ENCODE measurements at regions not wholly inside any gene's neighbourhood (a gene's known extent, or its start where the extent isn't known, plus 50 kb on each side); places are given as distances from the start of the nearest gene placed in this dataset.
"Not testable (repeated sequence)": the region's sequence is repeated elsewhere in the genome, so short reads cannot be mapped to it uniquely, and the experiment has no call there.

- in situ Hi-C loops (cut with HindIII; ENCODE audit: low sequenced_read_pairs); DNase-seq (ENCODE audit: low spot score): not testable (repeated sequence)
These were observed 705.1 kb downstream of the STPG2 start for GRCh38 chr4:97437998-97438705.

DNA sequence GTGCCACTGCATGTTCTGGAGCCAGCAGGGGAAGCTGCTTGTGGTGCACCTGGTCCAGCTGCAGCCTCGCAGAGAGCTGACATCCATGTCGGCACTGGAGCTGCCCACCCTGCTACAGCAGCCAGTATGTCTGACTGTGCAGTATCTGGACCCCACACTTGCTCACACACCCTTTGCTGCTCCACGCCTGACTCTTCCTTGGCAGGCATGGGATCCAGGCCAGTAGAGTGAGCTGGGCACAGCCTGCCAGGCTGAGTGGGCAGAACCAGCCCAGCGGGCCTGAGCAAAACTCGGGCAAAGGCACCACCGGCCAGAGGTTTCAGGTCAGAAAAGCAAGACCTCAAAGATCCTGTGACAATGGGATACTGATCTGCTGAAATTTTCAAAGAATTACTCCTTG, 690.1 kb downstream of the STPG2 start:
- no peak for DNase-seq (ENCODE audit: low spot score)
- in situ Hi-C loops (cut with HindIII; ENCODE audit: low sequenced_read_pairs) = no loop called here

DNA sequence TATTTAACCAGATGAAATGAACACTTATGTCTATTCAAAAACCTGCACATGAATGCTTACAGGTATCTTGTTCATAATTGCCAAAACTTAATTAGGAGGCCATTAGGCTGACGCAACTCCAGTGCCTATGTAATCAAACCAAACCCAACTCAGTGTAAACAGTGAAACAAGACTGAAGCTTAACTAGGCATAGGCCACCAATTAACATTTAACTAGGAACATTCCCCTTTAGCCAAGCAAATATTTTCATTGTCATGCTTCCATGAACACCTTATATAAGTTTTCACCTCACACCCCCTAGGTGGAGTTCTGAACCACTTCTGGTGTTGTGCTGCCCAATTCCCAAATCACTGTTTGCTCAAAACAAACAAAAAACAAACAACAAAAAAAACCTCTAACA, 686.0 kb downstream of the STPG2 start:
- DNase-seq (ENCODE audit: low spot score) = no peak
- in situ Hi-C loops (cut with HindIII; ENCODE audit: low sequenced_read_pairs) = no loop called here

- no peak for DNase-seq (ENCODE audit: low spot score)
- in situ Hi-C loops (cut with HindIII; ENCODE audit: low sequenced_read_pairs) = no loop called here
These were observed 675.0 kb downstream of the STPG2 start for GRCh38 chr4:97468272-97468671.

GRCh38 chr4:97475621-97476020, 667.7 kb downstream of the STPG2 start:
- no peak for DNase-seq (ENCODE audit: low spot score)
- in situ Hi-C loops (cut with HindIII; ENCODE audit: low sequenced_read_pairs) = no loop called here

GRCh38 chr4:97477974-97478373, 665.3 kb downstream of the STPG2 start:
- DNase-seq (ENCODE audit: low spot score) = no peak
- in situ Hi-C loops (cut with HindIII; ENCODE audit: low sequenced_read_pairs) = no loop called here

GRCh38 chr4:97479388-97479787, 663.9 kb downstream of the STPG2 start:
- in situ Hi-C loops (cut with HindIII; ENCODE audit: low sequenced_read_pairs) = no loop called here
- DNase-seq (ENCODE audit: low spot score) = no peak

GRCh38 chr4:97491856-97492255, 651.4 kb downstream of the STPG2 start:
- in situ Hi-C loops (cut with HindIII; ENCODE audit: low sequenced_read_pairs) = no loop called here
- DNase-seq (ENCODE audit: low spot score) = no peak

GRCh38 chr4:97493815-97494518, 649.3 kb downstream of the STPG2 start:
- DNase-seq (ENCODE audit: low spot score) = no peak
- in situ Hi-C loops (cut with HindIII; ENCODE audit: low sequenced_read_pairs) = no loop called here

GRCh38 chr4:97496298-97496873, 646.9 kb downstream of the STPG2 start:
- in situ Hi-C loops (cut with HindIII; ENCODE audit: low sequenced_read_pairs) = no loop called here
- DNase-seq (ENCODE audit: low spot score) = peak; percentile 14

- DNase-seq (ENCODE audit: low spot score) = no peak
- in situ Hi-C loops (cut with HindIII; ENCODE audit: low sequenced_read_pairs) = no loop called here
These were observed 644.4 kb downstream of the STPG2 start for GRCh38 chr4:97498875-97499274.

DNA sequence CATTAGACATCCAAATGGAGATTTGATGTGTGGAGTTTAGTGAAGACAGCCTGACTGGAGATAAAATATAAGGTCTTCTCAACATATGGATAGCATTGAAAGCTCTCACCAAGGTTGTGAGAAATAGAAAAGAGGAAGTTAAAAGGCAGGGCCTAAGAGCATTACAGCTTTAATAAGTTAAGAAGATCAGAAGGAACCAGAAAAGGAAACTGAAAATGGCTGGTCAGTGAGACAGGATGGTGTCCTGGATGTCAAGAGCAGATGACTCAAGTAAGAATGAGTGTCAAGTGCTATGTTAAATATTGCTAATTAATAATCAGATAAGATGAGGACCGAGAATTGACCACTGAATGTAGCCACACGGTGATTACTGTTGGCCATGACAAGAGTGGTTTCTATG, 642.9 kb downstream of the STPG2 start:
- no peak for DNase-seq (ENCODE audit: low spot score)
- in situ Hi-C loops (cut with HindIII; ENCODE audit: low sequenced_read_pairs) = no loop called here

GRCh38 chr4:97504713-97505112, 638.6 kb downstream of the STPG2 start:
- in situ Hi-C loops (cut with HindIII; ENCODE audit: low sequenced_read_pairs) = no loop called here
- no peak for DNase-seq (ENCODE audit: low spot score)

DNA sequence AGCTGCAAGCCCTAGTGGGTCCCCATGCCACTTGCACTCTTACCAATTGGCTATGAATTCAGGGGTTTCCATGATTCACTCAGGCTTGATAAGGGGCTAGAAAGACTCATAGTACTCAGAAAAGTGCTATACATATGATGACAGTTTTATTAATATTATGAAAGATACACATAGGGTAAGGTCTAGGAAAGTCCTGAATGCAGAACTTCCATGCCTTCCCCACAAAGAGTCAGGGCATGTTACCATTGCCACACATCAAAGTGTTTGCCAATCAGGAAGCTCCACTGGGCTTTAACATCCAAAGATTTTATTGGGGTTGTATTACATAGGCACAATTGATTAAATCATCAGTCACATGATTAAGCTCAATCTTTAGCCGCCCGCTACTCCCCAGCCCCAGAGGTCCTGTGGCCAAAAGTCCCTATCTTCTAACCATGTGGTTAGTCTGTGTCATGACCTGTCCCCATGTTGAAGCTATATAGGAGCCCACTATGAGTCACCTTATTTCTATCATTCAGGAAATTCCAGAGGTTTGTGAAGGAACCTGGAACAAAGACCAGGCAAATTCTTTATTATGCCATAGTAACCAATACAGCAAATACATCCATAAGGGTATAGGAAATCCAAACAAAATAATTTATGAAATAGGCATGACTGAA, 635.6 kb downstream of the STPG2 start:
- DNase-seq (ENCODE audit: low spot score) = no peak
- in situ Hi-C loops (cut with HindIII; ENCODE audit: low sequenced_read_pairs) = no loop called here
